ENCODE measurements at regions not wholly inside any gene's neighbourhood (a gene's known extent, or its start where the extent isn't known, plus 50 kb on each side); places are given as distances from the start of the nearest gene placed in this dataset.

- no peak for TF ChIP-seq CTCF (IDR thresholded peaks at IDR 0.05; ENCODE audit: low read depth, low read length, missing control alignments)
- no peak for DNase-seq (ENCODE audit: low read depth)
- in situ Hi-C loops (cut with HindIII; ENCODE audit: low sequenced_read_pairs), result no loop called here
- H3K4me3 ChIP-seq (ENCODE audit: low read depth, low read length), result no peak overlapping the region
Observed at GRCh38 chr4:156073976-156074375, 120.3 kb upstream of the CTSO start.

- DNase-seq (ENCODE audit: low read depth), result no peak
- no peak overlapping the region for H3K4me3 ChIP-seq (ENCODE audit: low read depth, low read length)
- TF ChIP-seq CTCF (IDR thresholded peaks at IDR 0.05; ENCODE audit: low read depth, low read length, missing control alignments), result no peak
- in situ Hi-C loops (cut with HindIII; ENCODE audit: low sequenced_read_pairs), result no loop called here
Observed at GRCh38 chr4:156060661-156061060, 107.0 kb upstream of the CTSO start.

GRCh38 chr4:156053174-156053573, 99.5 kb upstream of the CTSO start:
- no peak overlapping the region for H3K4me3 ChIP-seq (ENCODE audit: low read depth, low read length)
- in situ Hi-C loops (cut with HindIII; ENCODE audit: low sequenced_read_pairs), result no loop called here
- TF ChIP-seq CTCF (IDR thresholded peaks at IDR 0.05; ENCODE audit: low read depth, low read length, missing control alignments), result no peak
- DNase-seq (ENCODE audit: low read depth), result no peak

- in situ Hi-C loops (cut with HindIII; ENCODE audit: low sequenced_read_pairs), result no loop called here
- H3K4me3 ChIP-seq (ENCODE audit: low read depth, low read length), result no peak overlapping the region
- DNase-seq (ENCODE audit: low read depth), result no peak
- no peak for TF ChIP-seq CTCF (IDR thresholded peaks at IDR 0.05; ENCODE audit: low read depth, low read length, missing control alignments)
Observed at GRCh38 chr4:156052116-156052515, 98.5 kb upstream of the CTSO start.

GRCh38 chr4:156038772-156039171, 85.1 kb upstream of the CTSO start:
- TF ChIP-seq CTCF (IDR thresholded peaks at IDR 0.05; ENCODE audit: low read depth, low read length, missing control alignments), result no peak
- DNase-seq (ENCODE audit: low read depth), result no peak
- no peak overlapping the region for H3K4me3 ChIP-seq (ENCODE audit: low read depth, low read length)
- in situ Hi-C loops (cut with HindIII; ENCODE audit: low sequenced_read_pairs), result no loop called here

- in situ Hi-C loops (cut with HindIII; ENCODE audit: low sequenced_read_pairs), result no loop called here
- TF ChIP-seq CTCF (IDR thresholded peaks at IDR 0.05; ENCODE audit: low read depth, low read length, missing control alignments), result no peak
- H3K4me3 ChIP-seq (ENCODE audit: low read depth, low read length), result no peak overlapping the region
- DNase-seq (ENCODE audit: low read depth), result no peak
Observed at GRCh38 chr4:156036496-156036895, 82.8 kb upstream of the CTSO start.

GRCh38 chr4:156029691-156030090, 76.0 kb upstream of the CTSO start:
- no peak for TF ChIP-seq CTCF (IDR thresholded peaks at IDR 0.05; ENCODE audit: low read depth, low read length, missing control alignments)
- H3K4me3 ChIP-seq (ENCODE audit: low read depth, low read length), result no peak overlapping the region
- in situ Hi-C loops (cut with HindIII; ENCODE audit: low sequenced_read_pairs), result no loop called here
- DNase-seq (ENCODE audit: low read depth), result no peak

Measured in astrocyte of the cerebellum (primary cell).